SK-N-SH treated with all-trans-retinoic acid at 6 μM for 48 hours (cell line): ENCODE measurements at regions not wholly inside any gene's neighbourhood (a gene's known extent, or its start where the extent isn't known, plus 50 kb on each side); places are given as distances from the start of the nearest gene placed in this dataset.

Source experiments
- ATAC-seq: fragments of 200-7000 bp; cut with Tn5 transposase; 3 replicates; pipeline ENCODE4 v1.9.1; 2020; ENCODE audit warnings: mild to moderate bottlenecking, moderate library complexity
- ARNTL ChIP-seq: fragments of 450-650 bp; formaldehyde crosslinking; IDR thresholded peaks from 2 replicates; pipeline ENCODE4 v1.5.0; 2020; ENCODE audit warnings: low read depth, mild to moderate bottlenecking, moderate library complexity, borderline replicate concordance
- BACH2 ChIP-seq: fragments of 250-450 bp; sonication (Bioruptor Pico); IDR thresholded peaks from 2 replicates; pipeline ENCODE4 v1.9.0; 2021; ENCODE audit warnings: mild to moderate bottlenecking, borderline replicate concordance
- PATZ1 ChIP-seq: fragments of 250-450 bp; sonication (Bioruptor Pico); IDR thresholded peaks from 2 replicates; pipeline ENCODE4 v1.8.0; 2020; ENCODE audit warnings: mild to moderate bottlenecking, moderate library complexity, borderline replicate concordance
- POU6F1 ChIP-seq: fragments of 250-450 bp; sonication (Bioruptor Pico); IDR thresholded peaks from 2 replicates; pipeline ENCODE4 v1.8.0; 2021; ENCODE audit warnings: low read depth, mild to moderate bottlenecking, moderate library complexity, borderline replicate concordance
- PPARA ChIP-seq: fragments of 250-450 bp; sonication (Bioruptor Pico); IDR thresholded peaks from 2 replicates; pipeline ENCODE4 v1.5.0; 2020; ENCODE audit warnings: mild to moderate bottlenecking, borderline replicate concordance
- TCF4 ChIP-seq: fragments of 250-450 bp; sonication (Bioruptor Pico); IDR thresholded peaks from 2 replicates; pipeline ENCODE4 v1.8.0; 2021; ENCODE audit warnings: mild to moderate bottlenecking, moderate library complexity, borderline replicate concordance
- TSHZ2 ChIP-seq: fragments of 250-450 bp; sonication (Bioruptor Pico); IDR thresholded peaks from 2 replicates; pipeline ENCODE4 v1.5.0; 2020; ENCODE audit warnings: mild to moderate bottlenecking, moderate library complexity
- ZFP3 ChIP-seq: fragments of 250-450 bp; sonication (Bioruptor Pico); IDR thresholded peaks from 2 replicates; pipeline ENCODE4 v1.5.0; 2020; ENCODE audit warnings: mild to moderate bottlenecking, moderate library complexity
- ZFP30 ChIP-seq: fragments of 450-650 bp; formaldehyde crosslinking; IDR thresholded peaks from 2 replicates; pipeline ENCODE4 v1.5.0; 2022; ENCODE audit warnings: mild to moderate bottlenecking, moderate library complexity
- ZNF565 ChIP-seq: fragments of 450-650 bp; formaldehyde crosslinking; conservative IDR thresholded peaks from 2 replicates; pipeline ENCODE4 v1.5.0; 2020; ENCODE audit warnings: low read depth, mild to moderate bottlenecking, moderate library complexity
- ZNF8 ChIP-seq: fragments of 450-650 bp; formaldehyde crosslinking; IDR thresholded peaks from 2 replicates; pipeline ENCODE4 v1.5.0; 2020; ENCODE audit warnings: mild to moderate bottlenecking, moderate library complexity

- no peak for TF ChIP-seq PATZ1 (CRISPR knock-in tag)
These were observed 425.4 kb downstream of the BCOR start (continued) for GRCh38 chrX:39672405-39672804.

GRCh38 chrX:39674490-39675161, 423.1 kb downstream of the BCOR start:
- TF ChIP-seq ZNF8 (CRISPR knock-in tag) = no peak
- TF ChIP-seq ARNTL = no peak
- TF ChIP-seq PPARA (CRISPR knock-in tag) = no peak
- ATAC-seq = no peak

GRCh38 chrX:39675162-39675553, 422.6 kb downstream of the BCOR start:
- ATAC-seq = no peak
- no peak for TF ChIP-seq ARNTL
- no peak for TF ChIP-seq TSHZ2 (CRISPR knock-in tag)
- no peak for TF ChIP-seq ZNF8 (CRISPR knock-in tag)
- TF ChIP-seq POU6F1 (CRISPR knock-in tag) = no peak
- TF ChIP-seq PATZ1 (CRISPR knock-in tag) = no peak
- TF ChIP-seq PPARA (CRISPR knock-in tag) = no peak
- TF ChIP-seq, all 23 proteins: peak for 0

- no peak for TF ChIP-seq ZNF565 (CRISPR knock-in tag)
- no peak for ATAC-seq
These were observed 422.1 kb downstream of the BCOR start for GRCh38 chrX:39675619-39676018.

- no peak for ATAC-seq
- no peak for TF ChIP-seq ARNTL
- no peak for TF ChIP-seq TCF4
- no peak for TF ChIP-seq TSHZ2 (CRISPR knock-in tag)
- TF ChIP-seq ZFP3 (CRISPR knock-in tag) = no peak
- TF ChIP-seq BACH2 (CRISPR knock-in tag) = no peak
- TF ChIP-seq PPARA (CRISPR knock-in tag) = no peak
- TF ChIP-seq POU6F1 (CRISPR knock-in tag) = no peak
- TF ChIP-seq ZFP30 (CRISPR knock-in tag) = no peak
These were observed 421.3 kb downstream of the BCOR start for GRCh38 chrX:39676434-39676833.
